Trophoblast cell (in vitro differentiated cells and primary cell): ENCODE measurements at regions not wholly inside any gene's neighbourhood (a gene's known extent, or its start where the extent isn't known, plus 50 kb on each side); places are given as distances from the start of the nearest gene placed in this dataset.

ENCODE experiments used
- DNase-seq, 2 donors: peaks; one replicate each; pipeline ENCODE4 v3.0.0-alpha.2; 2016
- H2AFZ ChIP-seq: 2 replicates; pipeline ENCODE4 v1.6.1; 2013; ENCODE audit warnings: low read length, moderate library complexity, mild to moderate bottlenecking; ENCODE audit not compliant: insufficient read depth, poor library complexity
- H2AK5ac ChIP-seq: 2 replicates; pipeline ENCODE4 v1.6.1; 2013; ENCODE audit warnings: mild to moderate bottlenecking, low read length
- H2BK120ac ChIP-seq: 2 replicates; pipeline ENCODE4 v1.6.1; 2013; ENCODE audit warnings: low read length, mild to moderate bottlenecking, moderate library complexity; ENCODE audit not compliant: insufficient read depth, poor library complexity
- H2BK12ac ChIP-seq: 2 replicates; pipeline ENCODE4 v1.6.1; 2013; ENCODE audit warnings: mild to moderate bottlenecking, low read length, moderate library complexity
- H2BK5ac ChIP-seq: 2 replicates; pipeline ENCODE4 v1.6.1; 2013; ENCODE audit warnings: low read length, low read depth, moderate library complexity, mild to moderate bottlenecking; ENCODE audit not compliant: poor library complexity
- H3K14ac ChIP-seq: 2 replicates; pipeline ENCODE4 v1.6.1; 2013; ENCODE audit warnings: mild to moderate bottlenecking, low read length
- H3K18ac ChIP-seq: 2 replicates; pipeline ENCODE4 v1.6.1; 2013; ENCODE audit warnings: mild to moderate bottlenecking, low read length
- H3K23ac ChIP-seq: 2 replicates; pipeline ENCODE4 v1.6.1; 2013; ENCODE audit warnings: low read length
- H3K27ac ChIP-seq: 2 replicates; pipeline ENCODE4 v1.5.1; 2013; ENCODE audit warnings: low read depth, mild to moderate bottlenecking, inconsistent platforms, low read length, moderate library complexity
- H3K27me3 ChIP-seq: 2 replicates; pipeline ENCODE4 v1.6.1; 2013; ENCODE audit warnings: inconsistent platforms, mild to moderate bottlenecking, low read length, moderate library complexity; ENCODE audit not compliant: insufficient read depth
- H3K36me3 ChIP-seq, 2 experiments: 1 replicate in 1 of 2; 2 replicates in 1 of 2; pipeline ENCODE4 v1.6.1; 2013; ENCODE audit warnings: low read length in 2 of 2, mild to moderate bottlenecking in 2 of 2, moderate library complexity in 1 of 2; ENCODE audit not compliant: insufficient read depth in 2 of 2, control insufficient read depth in 1 of 2
- H3K4ac ChIP-seq: 2 replicates; pipeline ENCODE4 v1.6.1; 2013; ENCODE audit warnings: low read depth, mild to moderate bottlenecking, low read length, moderate library complexity
- H3K4me1 ChIP-seq, 2 experiments: 1 replicate in 1 of 2; 2 replicates in 1 of 2; pipeline ENCODE4 v1.6.1; 2013; ENCODE audit warnings: low read length in 2 of 2, mild to moderate bottlenecking in 2 of 2, moderate library complexity in 1 of 2; ENCODE audit not compliant: insufficient read depth in 2 of 2, control insufficient read depth in 1 of 2
- H3K4me2 ChIP-seq: 2 replicates; pipeline ENCODE4 v1.6.1; 2013; ENCODE audit warnings: inconsistent platforms, mild to moderate bottlenecking, low read length, moderate library complexity
- H3K4me3 ChIP-seq: 2 replicates; pipeline ENCODE4 v1.5.1; 2013; ENCODE audit warnings: mild to moderate bottlenecking, low read depth, low read length, inconsistent platforms
- H3K79me1 ChIP-seq: one replicate; pipeline ENCODE4 v1.6.1; 2013; ENCODE audit warnings: low read length
- H3K79me2 ChIP-seq: 2 replicates; pipeline ENCODE4 v1.6.1; 2013; ENCODE audit warnings: low read length, mild to moderate bottlenecking; ENCODE audit not compliant: control insufficient read depth, insufficient read depth, poor library complexity
- H3K9ac ChIP-seq: 2 replicates; pipeline ENCODE4 v1.6.1; 2013; ENCODE audit warnings: mild to moderate bottlenecking, low read length
- H3K9me3 ChIP-seq: 2 replicates; pipeline ENCODE4 v1.6.1; 2013; ENCODE audit warnings: low read depth, mild to moderate bottlenecking, control low read depth, inconsistent platforms, low read length; ENCODE audit not compliant: insufficient read depth
- H4K12ac ChIP-seq: 2 replicates; pipeline ENCODE4 v1.6.1; 2013; ENCODE audit warnings: low read depth, mild to moderate bottlenecking, low read length, moderate library complexity
- H4K8ac ChIP-seq: 2 replicates; pipeline ENCODE4 v1.6.1; 2013; ENCODE audit warnings: low read depth, mild to moderate bottlenecking, low read length, moderate library complexity
- H4K91ac ChIP-seq: one replicate; pipeline ENCODE4 v1.6.1; 2013; ENCODE audit warnings: low read depth, mild to moderate bottlenecking, low read length, moderate library complexity
- WGBS: extraction: QIAGEN DNeasy Blood & Tissue Kit; methylation state at CpG from one replicate; pipeline ENCODE4 v1.1.7; 2013; ENCODE audit warnings: missing lambda C conversion rate; ENCODE audit not compliant: insufficient read length, insufficient coverage; ENCODE audit errors: extremely low coverage; 5-methylcytosine and 5-hydroxymethylcytosine counted together

DNA sequence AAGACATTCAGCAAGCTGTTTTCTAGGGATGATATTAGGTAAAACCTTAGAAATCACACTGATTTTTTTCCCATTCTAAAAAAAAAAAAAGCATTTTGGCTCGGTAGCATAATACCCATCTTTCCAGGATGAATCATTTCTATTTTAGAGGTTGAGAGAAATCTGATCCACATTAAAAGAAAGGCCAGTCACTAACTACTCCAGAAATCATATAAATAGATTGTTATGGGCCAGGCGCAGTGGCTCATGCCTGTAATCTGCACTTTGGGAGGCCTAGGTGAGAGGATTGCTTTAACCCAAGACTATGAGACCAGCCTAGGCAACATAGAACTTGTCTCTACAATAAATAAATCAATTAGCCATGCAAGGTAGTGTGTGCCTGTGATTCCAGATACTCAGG is 164.3 kb downstream of the BAMBI start:
- H3K18ac ChIP-seq = no peak overlapping the region
- H3K4ac ChIP-seq = no peak overlapping the region
- H3K14ac ChIP-seq = no peak overlapping the region
- H2BK120ac ChIP-seq = no peak overlapping the region
- H2BK12ac ChIP-seq = no peak overlapping the region
- no peak overlapping the region for H3K9ac ChIP-seq
- no peak overlapping the region for H4K8ac ChIP-seq
- H3K27me3 ChIP-seq = no peaks in the 10 kb centered on the region
- no CpG with 5 or more reads among the region's 2 CpGs for WGBS
- no peak overlapping the region for H4K91ac ChIP-seq
- H3K79me2 ChIP-seq = no peaks in the 10 kb centered on the region
- H2AK5ac ChIP-seq = no peak overlapping the region
- no peak overlapping the region for H2AFZ ChIP-seq
- H3K23ac ChIP-seq = no peak overlapping the region
- H3K79me1 ChIP-seq = peaks cover 4% of the 10 kb centered on the region
- H3K4me2 ChIP-seq = no peak overlapping the region
- H3K27ac ChIP-seq = no peak overlapping the region
- no peak overlapping the region for H3K4me3 ChIP-seq
- peaks cover 11% of the 10 kb centered on the region for H3K9me3 ChIP-seq
- no peaks in the 10 kb centered on the region for H3K36me3 ChIP-seq
- H3K4me1 ChIP-seq = no peaks in the 10 kb centered on the region
- no peak overlapping the region for H4K12ac ChIP-seq
- no peak overlapping the region for H2BK5ac ChIP-seq
- peak in 1 of 2 donors; percentile 4 for DNase-seq

DNA sequence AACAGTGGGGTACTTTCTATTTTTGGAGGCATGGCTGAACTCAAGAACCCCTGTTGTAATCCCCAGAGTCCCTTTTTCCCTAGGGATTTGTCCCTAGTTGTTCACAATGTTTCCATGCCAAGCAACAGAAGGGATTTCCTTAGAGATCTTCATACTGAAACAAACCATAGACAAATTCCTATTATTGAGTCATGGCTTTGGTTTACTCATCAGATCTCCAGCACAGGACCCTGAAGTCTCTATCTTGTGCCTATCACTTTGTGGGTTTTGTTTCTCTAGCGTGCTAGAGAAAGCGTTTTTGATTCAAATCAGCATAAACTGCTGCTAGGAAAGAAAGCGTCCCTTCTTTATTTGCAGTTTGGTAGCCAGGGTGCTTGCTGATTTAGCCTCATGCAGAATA is 165.0 kb downstream of the BAMBI start:
- no peak overlapping the region for H3K27ac ChIP-seq
- no peak overlapping the region for H3K4me3 ChIP-seq
- H3K4ac ChIP-seq = no peak overlapping the region
- no peak overlapping the region for H4K8ac ChIP-seq
- H4K91ac ChIP-seq = no peak overlapping the region
- H3K36me3 ChIP-seq = no peaks in the 10 kb centered on the region
- H3K4me1 ChIP-seq = no peaks in the 10 kb centered on the region
- no peak overlapping the region for H3K23ac ChIP-seq
- H3K18ac ChIP-seq = no peak overlapping the region
- H3K79me1 ChIP-seq = peaks cover 4% of the 10 kb centered on the region
- H3K4me2 ChIP-seq = no peak overlapping the region
- H3K27me3 ChIP-seq = no peaks in the 10 kb centered on the region
- no CpG with 5 or more reads among the region's 3 CpGs for WGBS
- no peak overlapping the region for H2AK5ac ChIP-seq
- peak in 1 of 2 donors; percentile 48 for DNase-seq
- H2BK120ac ChIP-seq = no peak overlapping the region
- no peak overlapping the region for H4K12ac ChIP-seq
- no peak overlapping the region for H3K14ac ChIP-seq
- no peak overlapping the region for H2BK12ac ChIP-seq
- H3K79me2 ChIP-seq = no peaks in the 10 kb centered on the region
- no peak overlapping the region for H2AFZ ChIP-seq
- no peak overlapping the region for H2BK5ac ChIP-seq
- peaks cover 11% of the 10 kb centered on the region for H3K9me3 ChIP-seq
- H3K9ac ChIP-seq = no peak overlapping the region

DNA sequence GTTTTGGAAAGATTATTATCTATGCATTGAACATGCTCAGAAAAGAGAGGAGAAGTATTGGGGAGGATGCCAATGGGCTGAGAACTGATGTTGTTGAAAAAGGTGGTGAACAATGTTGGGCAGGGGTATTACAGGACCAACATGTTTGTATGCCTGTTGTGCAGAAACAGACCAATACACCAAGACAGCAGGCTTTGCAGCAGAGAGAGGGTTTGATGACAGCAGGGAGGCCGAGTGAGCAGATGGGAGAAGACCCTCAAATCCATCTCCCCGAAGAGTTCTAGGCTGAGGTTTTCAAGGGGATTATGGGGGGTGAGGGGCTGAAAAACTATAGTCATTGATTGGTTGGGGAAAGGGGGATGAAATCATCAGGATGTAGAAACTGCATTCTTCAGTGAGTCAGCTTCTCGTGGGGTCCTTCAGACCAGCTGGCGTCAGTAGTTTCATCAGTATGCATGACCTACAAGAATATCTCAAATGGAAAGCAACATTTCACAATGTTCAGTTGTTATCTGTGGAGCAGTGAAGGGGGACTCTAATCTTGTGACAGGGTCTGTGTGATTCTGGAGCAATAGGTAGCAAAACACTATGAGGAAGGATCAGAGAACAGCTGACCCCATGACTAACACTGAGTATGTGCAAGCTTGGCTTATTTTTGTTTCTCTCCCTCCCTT is 167.8 kb downstream of the BAMBI start:
- Histone ChIP-seq H3K4me3 (no peak overlapping the region), H3K36me3 (no peaks in the 10 kb centered on the region), H3K9me3 (peaks cover 11% of the 10 kb centered on the region), H3K18ac (no peak overlapping the region), H3K79me1 (peaks cover 3% of the 10 kb centered on the region), H4K12ac (no peak overlapping the region), H2AFZ (no peak overlapping the region), H3K27me3 (no peaks in the 10 kb centered on the region), H4K8ac (no peak overlapping the region), H3K4me1 (no peaks in the 10 kb centered on the region), H3K9ac (no peak overlapping the region), H3K4me2 (no peak overlapping the region), H3K79me2 (no peaks in the 10 kb centered on the region), H3K14ac (no peak overlapping the region), H3K4ac (no peak overlapping the region), H4K91ac (no peak overlapping the region), H2BK5ac (no peak overlapping the region), H2BK12ac (no peak overlapping the region), H3K23ac (no peak overlapping the region), H2BK120ac (no peak overlapping the region), H2AK5ac (no peak overlapping the region), H3K27ac (no peak overlapping the region)
- no peak for DNase-seq
- WGBS = no CpG with 5 or more reads among the region's 4 CpGs

DNA sequence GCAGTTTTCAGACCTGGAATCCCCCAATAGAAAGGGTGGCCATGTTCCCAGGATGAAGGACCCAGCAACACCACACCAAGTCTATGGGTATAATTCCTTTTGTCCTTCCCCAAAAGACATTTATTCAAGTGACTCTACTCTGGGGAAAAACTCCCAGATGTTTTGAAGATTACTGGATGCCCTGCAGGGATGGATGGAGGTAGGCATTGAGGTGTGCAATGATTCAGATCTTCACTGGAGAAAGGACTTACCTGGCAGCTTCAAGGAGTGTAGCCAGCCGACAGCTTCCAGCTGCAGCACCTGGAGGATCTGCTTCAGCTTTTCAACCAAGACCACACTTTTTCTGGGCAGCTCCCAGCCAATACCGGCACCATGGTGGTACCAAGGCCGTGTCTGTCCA is 172.0 kb downstream of the BAMBI start:
- no peak overlapping the region for H2AFZ ChIP-seq
- peaks cover 8% of the 10 kb centered on the region for H3K9me3 ChIP-seq
- H2BK5ac ChIP-seq = no peak overlapping the region
- no peaks in the 10 kb centered on the region for H3K79me2 ChIP-seq
- H3K9ac ChIP-seq = no peak overlapping the region
- DNase-seq = peak; percentile 53 to 81
- H3K4me3 ChIP-seq = no peak overlapping the region
- no peak overlapping the region for H2BK12ac ChIP-seq
- H4K12ac ChIP-seq = no peak overlapping the region
- H4K8ac ChIP-seq = no peak overlapping the region
- H3K27me3 ChIP-seq = no peaks in the 10 kb centered on the region
- no peak overlapping the region for H4K91ac ChIP-seq
- peaks cover 0 to 6% of the 10 kb centered on the region in 2 experiments for H3K4me1 ChIP-seq
- no peaks in the 10 kb centered on the region for H3K36me3 ChIP-seq
- no peak overlapping the region for H2AK5ac ChIP-seq
- H2BK120ac ChIP-seq = no peak overlapping the region
- no CpG with 5 or more reads among the region's 3 CpGs for WGBS
- no peak overlapping the region for H3K18ac ChIP-seq
- no peak overlapping the region for H3K23ac ChIP-seq
- H3K27ac ChIP-seq = no peak overlapping the region
- peaks cover 2% of the 10 kb centered on the region for H3K79me1 ChIP-seq
- H3K14ac ChIP-seq = no peak overlapping the region
- no peak overlapping the region for H3K4me2 ChIP-seq
- H3K4ac ChIP-seq = no peak overlapping the region
